ENCODE measurements at regions not wholly inside any gene's neighbourhood (a gene's known extent, or its start where the extent isn't known, plus 50 kb on each side); places are given as distances from the start of the nearest gene placed in this dataset.

GRCh38 chr12:11968516-11968915 is 102.2 kb upstream of the BCL2L14 start:
- DNase-seq = no peak
- no peak for TF ChIP-seq CTCF (IDR thresholded peaks at IDR 0.05; ENCODE audit: partially characterized antibody, unreplicated experiment)
- Mint-ChIP-seq H3K4me1 (ENCODE audit: low read depth, unreplicated experiment) (no peaks in the 10 kb centered on the region), H3K27me3 (ENCODE audit: unreplicated experiment) (no peaks in the 10 kb centered on the region), H3K27ac (ENCODE audit: unreplicated experiment) (no peak overlapping the region), H3K36me3 (ENCODE audit: unreplicated experiment) (peaks cover 5% of the 10 kb centered on the region), H3K4me3 (ENCODE audit: unreplicated experiment) (no peak overlapping the region), H3K9me3 (ENCODE audit: unreplicated experiment) (no peaks in the 10 kb centered on the region)

GRCh38 chr12:11969437-11970154 is 101.1 kb upstream of the BCL2L14 start:
- Mint-ChIP-seq H3K27me3 (ENCODE audit: unreplicated experiment) (no peaks in the 10 kb centered on the region), H3K27ac (ENCODE audit: unreplicated experiment) (no peak overlapping the region), H3K36me3 (ENCODE audit: unreplicated experiment) (peaks cover 5% of the 10 kb centered on the region), H3K4me1 (ENCODE audit: low read depth, unreplicated experiment) (no peaks in the 10 kb centered on the region), H3K9me3 (ENCODE audit: unreplicated experiment) (no peaks in the 10 kb centered on the region), H3K4me3 (ENCODE audit: unreplicated experiment) (no peak overlapping the region)
- no peak for DNase-seq
- TF ChIP-seq CTCF (IDR thresholded peaks at IDR 0.05; ENCODE audit: partially characterized antibody, unreplicated experiment) = no peak

GRCh38 chr12:11970155-11970520 is 100.6 kb upstream of the BCL2L14 start:
- Mint-ChIP-seq H3K9me3 (ENCODE audit: unreplicated experiment) (no peaks in the 10 kb centered on the region), H3K4me1 (ENCODE audit: low read depth, unreplicated experiment) (no peaks in the 10 kb centered on the region), H3K36me3 (ENCODE audit: unreplicated experiment) (peaks cover under 1% of the 10 kb centered on the region), H3K27me3 (ENCODE audit: unreplicated experiment) (no peaks in the 10 kb centered on the region), H3K27ac (ENCODE audit: unreplicated experiment) (no peak overlapping the region), H3K4me3 (ENCODE audit: unreplicated experiment) (no peak overlapping the region)
- DNase-seq = no peak
- no peak for TF ChIP-seq CTCF (IDR thresholded peaks at IDR 0.05; ENCODE audit: partially characterized antibody, unreplicated experiment)

GRCh38 chr12:11973396-11973795 is 97.3 kb upstream of the BCL2L14 start:
- H3K9me3 Mint-ChIP-seq (ENCODE audit: unreplicated experiment) = no peaks in the 10 kb centered on the region
- TF ChIP-seq CTCF (IDR thresholded peaks at IDR 0.05; ENCODE audit: partially characterized antibody, unreplicated experiment) = no peak
- DNase-seq = no peak
- H3K4me1 Mint-ChIP-seq (ENCODE audit: low read depth, unreplicated experiment) = no peaks in the 10 kb centered on the region
- no peak overlapping the region for H3K4me3 Mint-ChIP-seq (ENCODE audit: unreplicated experiment)
- H3K27ac Mint-ChIP-seq (ENCODE audit: unreplicated experiment) = no peak overlapping the region
- no peaks in the 10 kb centered on the region for H3K27me3 Mint-ChIP-seq (ENCODE audit: unreplicated experiment)
- no peaks in the 10 kb centered on the region for H3K36me3 Mint-ChIP-seq (ENCODE audit: unreplicated experiment)

- Mint-ChIP-seq H3K36me3 (ENCODE audit: unreplicated experiment) (no peaks in the 10 kb centered on the region), H3K4me3 (ENCODE audit: unreplicated experiment) (no peak overlapping the region), H3K4me1 (ENCODE audit: low read depth, unreplicated experiment) (no peaks in the 10 kb centered on the region), H3K27ac (ENCODE audit: unreplicated experiment) (no peak overlapping the region), H3K27me3 (ENCODE audit: unreplicated experiment) (no peaks in the 10 kb centered on the region), H3K9me3 (ENCODE audit: unreplicated experiment) (no peaks in the 10 kb centered on the region)
- TF ChIP-seq CTCF (IDR thresholded peaks at IDR 0.05; ENCODE audit: partially characterized antibody, unreplicated experiment) = no peak
- DNase-seq = no peak
These were observed 94.7 kb upstream of the BCL2L14 start for GRCh38 chr12:11976005-11976404.

All from glutamatergic neuron (in vitro differentiated cells).